DMS114 treated with DMSO at 0.1 percent for 48 hours (cell line): ENCODE measurements at regions not wholly inside any gene's neighbourhood (a gene's known extent, or its start where the extent isn't known, plus 50 kb on each side); places are given as distances from the start of the nearest gene placed in this dataset.

Experiments
- DNase-seq: peaks from one replicate; lab custom pipeline; 2025; ENCODE audit not compliant: unreplicated experiment; lab: John Stamatoyannopoulos, UW

GRCh38 chr3:154584974-154585373 lies 155.0 kb upstream of the GPR149 start:
- DNase-seq = no peak

GRCh38 chr3:154584041-154584440 lies 154.1 kb upstream of the GPR149 start:
- DNase-seq = no peak

- DNase-seq = no peak
Measured at GRCh38 chr3:154583086-154583634, 153.2 kb upstream of the GPR149 start.

GRCh38 chr3:154582501-154582900 lies 152.5 kb upstream of the GPR149 start:
- DNase-seq = no peak

- no peak for DNase-seq
Measured at GRCh38 chr3:154571553-154572226, 141.7 kb upstream of the GPR149 start.

- DNase-seq = no peak
Measured at GRCh38 chr3:154568064-154568463, 138.1 kb upstream of the GPR149 start.

- DNase-seq = no peak
Measured at GRCh38 chr3:154559623-154560022, 129.6 kb upstream of the GPR149 start.

- DNase-seq = no peak
Measured at GRCh38 chr3:154552338-154552737, 122.3 kb upstream of the GPR149 start.

GRCh38 chr3:154549391-154549790 lies 119.4 kb upstream of the GPR149 start:
- no peak for DNase-seq

GRCh38 chr3:154548341-154548740 lies 118.4 kb upstream of the GPR149 start:
- no peak for DNase-seq

- DNase-seq = no peak
Measured at GRCh38 chr3:154542837-154543236, 112.8 kb upstream of the GPR149 start.

GRCh38 chr3:154540950-154541604 lies 111.1 kb upstream of the GPR149 start:
- no peak for DNase-seq

- DNase-seq = no peak
Measured at GRCh38 chr3:154538566-154539360, 108.8 kb upstream of the GPR149 start.

- no peak for DNase-seq
Measured at GRCh38 chr3:154536751-154537150, 106.8 kb upstream of the GPR149 start.

- no peak for DNase-seq
Measured at GRCh38 chr3:154522036-154522602, 92.1 kb upstream of the GPR149 start.

GRCh38 chr3:154517404-154517803 lies 87.4 kb upstream of the GPR149 start:
- DNase-seq = no peak

- no peak for DNase-seq
Measured at GRCh38 chr3:154515921-154516320, 85.9 kb upstream of the GPR149 start.

GRCh38 chr3:154510780-154511179 lies 80.8 kb upstream of the GPR149 start:
- no peak for DNase-seq

GRCh38 chr3:154507727-154508126 lies 77.7 kb upstream of the GPR149 start:
- DNase-seq = no peak

GRCh38 chr3:154496978-154497377 lies 67.0 kb upstream of the GPR149 start:
- DNase-seq = no peak

GRCh38 chr3:154496540-154496939 lies 66.5 kb upstream of the GPR149 start:
- no peak for DNase-seq
